ENCODE measurements at regions not wholly inside any gene's neighbourhood (a gene's known extent, or its start where the extent isn't known, plus 50 kb on each side); places are given as distances from the start of the nearest gene placed in this dataset.
"Not testable (repeated sequence)": the region's sequence is repeated elsewhere in the genome, so short reads cannot be mapped to it uniquely, and the experiment has no call there.

GRCh38 chr12:93081810-93082165, 152.7 kb upstream of the EEA1 start:
- DNase-seq: no peak

- DNase-seq: no peak
Measured at GRCh38 chr12:93085383-93086287, 156.5 kb upstream of the EEA1 start.

- no peak for DNase-seq
Measured at GRCh38 chr12:93086288-93086727, 157.2 kb upstream of the EEA1 start.

- no peak for DNase-seq
Measured at GRCh38 chr12:93087840-93088610, 158.9 kb upstream of the EEA1 start.

- no peak for DNase-seq
Measured at GRCh38 chr12:93089805-93090569, 160.9 kb upstream of the EEA1 start.

- DNase-seq: no peak
Measured at GRCh38 chr12:93090731-93091172, 161.7 kb upstream of the EEA1 start.

GRCh38 chr12:93091886-93092648, 163.0 kb upstream of the EEA1 start:
- peak; percentile 4 for DNase-seq

GRCh38 chr12:93092649-93092945, 163.5 kb upstream of the EEA1 start:
- no peak for DNase-seq

- DNase-seq: no peak
Measured at GRCh38 chr12:93093243-93093642, 164.1 kb upstream of the EEA1 start.

GRCh38 chr12:93094222-93094621, 165.1 kb upstream of the EEA1 start:
- not testable (repeated sequence) for DNase-seq

GRCh38 chr12:93094988-93095737, 166.1 kb upstream of the EEA1 start:
- DNase-seq: no peak

GRCh38 chr12:93097417-93097816, 168.3 kb upstream of the EEA1 start:
- no peak for DNase-seq

GRCh38 chr12:93098077-93098476, 169.0 kb upstream of the EEA1 start:
- no peak for DNase-seq

GRCh38 chr12:93099792-93100191, 170.7 kb upstream of the EEA1 start:
- no peak for DNase-seq

- no peak for DNase-seq
Measured at GRCh38 chr12:93100610-93101009, 171.5 kb upstream of the EEA1 start.

- DNase-seq: no peak
Measured at GRCh38 chr12:93101367-93101766, 172.3 kb upstream of the EEA1 start.

GRCh38 chr12:93102312-93102711, 173.2 kb upstream of the EEA1 start:
- DNase-seq: no peak

GRCh38 chr12:93102744-93103143, 173.6 kb upstream of the EEA1 start:
- no peak for DNase-seq

GRCh38 chr12:93103154-93103553, 174.1 kb upstream of the EEA1 start:
- DNase-seq: no peak

GRCh38 chr12:93104535-93104934, 175.4 kb upstream of the EEA1 start:
- DNase-seq: no peak

- no peak for DNase-seq
Measured at GRCh38 chr12:93106910-93107309, 177.8 kb upstream of the EEA1 start.
